ENCODE measurements at regions not wholly inside any gene's neighbourhood (a gene's known extent, or its start where the extent isn't known, plus 50 kb on each side); places are given as distances from the start of the nearest gene placed in this dataset.
"Not testable (repeated sequence)": the region's sequence is repeated elsewhere in the genome, so short reads cannot be mapped to it uniquely, and the experiment has no call there.

- in situ Hi-C loops (cut with MboI; ENCODE audit: low sequenced_read_pairs) = no loop called here
Measured at GRCh38 chr6:4341078-4341797, 205.9 kb upstream of the ECI2 start.

- in situ Hi-C loops (cut with MboI; ENCODE audit: low sequenced_read_pairs) = no loop called here
Measured at GRCh38 chr6:4340544-4340943, 205.2 kb upstream of the ECI2 start.

- in situ Hi-C loops (cut with MboI; ENCODE audit: low sequenced_read_pairs) = no loop called here
Measured at GRCh38 chr6:4338884-4339283, 203.5 kb upstream of the ECI2 start.

- in situ Hi-C loops (cut with MboI; ENCODE audit: low sequenced_read_pairs) = no loop called here
Measured at GRCh38 chr6:4336778-4337442, 201.5 kb upstream of the ECI2 start.

GRCh38 chr6:4336084-4336483 is 200.7 kb upstream of the ECI2 start:
- in situ Hi-C loops (cut with MboI; ENCODE audit: low sequenced_read_pairs) = no loop called here

- in situ Hi-C loops (cut with MboI; ENCODE audit: low sequenced_read_pairs) = not testable (repeated sequence)
Measured at GRCh38 chr6:4334158-4334740, 198.9 kb upstream of the ECI2 start.

- in situ Hi-C loops (cut with MboI; ENCODE audit: low sequenced_read_pairs) = no loop called here
Measured at GRCh38 chr6:4327841-4328240, 192.5 kb upstream of the ECI2 start.

- in situ Hi-C loops (cut with MboI; ENCODE audit: low sequenced_read_pairs) = no loop called here
Measured at GRCh38 chr6:4324746-4325145, 189.4 kb upstream of the ECI2 start.

- in situ Hi-C loops (cut with MboI; ENCODE audit: low sequenced_read_pairs) = no loop called here
Measured at GRCh38 chr6:4323322-4323721, 187.9 kb upstream of the ECI2 start.

GRCh38 chr6:4322846-4323309 is 187.5 kb upstream of the ECI2 start:
- in situ Hi-C loops (cut with MboI; ENCODE audit: low sequenced_read_pairs) = no loop called here

GRCh38 chr6:4322134-4322845 is 186.9 kb upstream of the ECI2 start:
- in situ Hi-C loops (cut with MboI; ENCODE audit: low sequenced_read_pairs) = no loop called here

- in situ Hi-C loops (cut with MboI; ENCODE audit: low sequenced_read_pairs) = no loop called here
Measured at GRCh38 chr6:4320860-4321259, 185.5 kb upstream of the ECI2 start.

GRCh38 chr6:4319981-4320683 is 184.8 kb upstream of the ECI2 start:
- in situ Hi-C loops (cut with MboI; ENCODE audit: low sequenced_read_pairs) = loop anchor here (10.0 kb wide), 1 partner anchor 615 kb away; no protein-coding TSS in a partner anchor

GRCh38 chr6:4318321-4318720 is 182.9 kb upstream of the ECI2 start:
- in situ Hi-C loops (cut with MboI; ENCODE audit: low sequenced_read_pairs) = loop anchor here (10.0 kb wide), 1 partner anchor 616 kb away; no protein-coding TSS in a partner anchor

GRCh38 chr6:4316867-4317400 is 181.6 kb upstream of the ECI2 start:
- in situ Hi-C loops (cut with MboI; ENCODE audit: low sequenced_read_pairs) = loop anchor here (10.0 kb wide), 1 partner anchor 618 kb away; no protein-coding TSS in a partner anchor

- in situ Hi-C loops (cut with MboI; ENCODE audit: low sequenced_read_pairs) = loop anchor here (10.0 kb wide), 1 partner anchor 621 kb away; no protein-coding TSS in a partner anchor
Measured at GRCh38 chr6:4314201-4314707, 178.9 kb upstream of the ECI2 start.

- in situ Hi-C loops (cut with MboI; ENCODE audit: low sequenced_read_pairs) = loop anchor here (10.0 kb wide), 1 partner anchor 622 kb away; no protein-coding TSS in a partner anchor
Measured at GRCh38 chr6:4313044-4313686, 177.8 kb upstream of the ECI2 start.

- in situ Hi-C loops (cut with MboI; ENCODE audit: low sequenced_read_pairs) = loop anchor here (10.0 kb wide), 1 partner anchor 623 kb away; no protein-coding TSS in a partner anchor
Measured at GRCh38 chr6:4311976-4312860, 176.8 kb upstream of the ECI2 start.
